ENCODE measurements at regions not wholly inside any gene's neighbourhood (a gene's known extent, or its start where the extent isn't known, plus 50 kb on each side); places are given as distances from the start of the nearest gene placed in this dataset.

DNA sequence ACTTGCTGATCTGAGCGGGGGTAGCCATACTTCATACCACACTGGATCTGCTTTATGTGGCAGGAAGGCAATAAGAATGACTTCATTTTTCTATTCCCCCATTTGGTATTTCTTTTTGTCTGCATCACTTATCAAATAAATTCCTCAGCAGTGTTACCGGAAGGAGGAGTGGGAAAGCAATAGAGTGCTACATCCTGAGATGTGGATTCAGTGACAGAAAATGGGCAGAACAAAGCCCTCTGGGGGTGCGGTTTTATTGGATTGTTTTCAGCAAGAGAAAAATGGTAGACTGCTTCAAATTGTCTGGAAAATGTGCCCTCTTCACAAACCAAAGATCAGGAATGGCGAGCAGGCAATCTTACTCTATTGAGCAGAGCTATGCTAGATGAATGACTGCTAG, 751.9 kb upstream of the NEGR1 start:
- no peaks in the 10 kb centered on the region for H3K36me3 ChIP-seq
- no peak overlapping the region for H3K27ac ChIP-seq
- H3K4me3 ChIP-seq: no peak overlapping the region
- H3K9me3 ChIP-seq: no peaks in the 10 kb centered on the region
- DNase-seq (no peak), ATAC-seq (no peak)
- WGBS, 2 donors: 64 to 69% methylated on average over 4 of the region's 4 CpGs
- intact Hi-C loops (cut with DNase I): no loop called here
- no peaks in the 10 kb centered on the region for H3K27me3 ChIP-seq
- H3K4me1 ChIP-seq: no peaks in the 10 kb centered on the region
- TF ChIP-seq, protein P1, sequence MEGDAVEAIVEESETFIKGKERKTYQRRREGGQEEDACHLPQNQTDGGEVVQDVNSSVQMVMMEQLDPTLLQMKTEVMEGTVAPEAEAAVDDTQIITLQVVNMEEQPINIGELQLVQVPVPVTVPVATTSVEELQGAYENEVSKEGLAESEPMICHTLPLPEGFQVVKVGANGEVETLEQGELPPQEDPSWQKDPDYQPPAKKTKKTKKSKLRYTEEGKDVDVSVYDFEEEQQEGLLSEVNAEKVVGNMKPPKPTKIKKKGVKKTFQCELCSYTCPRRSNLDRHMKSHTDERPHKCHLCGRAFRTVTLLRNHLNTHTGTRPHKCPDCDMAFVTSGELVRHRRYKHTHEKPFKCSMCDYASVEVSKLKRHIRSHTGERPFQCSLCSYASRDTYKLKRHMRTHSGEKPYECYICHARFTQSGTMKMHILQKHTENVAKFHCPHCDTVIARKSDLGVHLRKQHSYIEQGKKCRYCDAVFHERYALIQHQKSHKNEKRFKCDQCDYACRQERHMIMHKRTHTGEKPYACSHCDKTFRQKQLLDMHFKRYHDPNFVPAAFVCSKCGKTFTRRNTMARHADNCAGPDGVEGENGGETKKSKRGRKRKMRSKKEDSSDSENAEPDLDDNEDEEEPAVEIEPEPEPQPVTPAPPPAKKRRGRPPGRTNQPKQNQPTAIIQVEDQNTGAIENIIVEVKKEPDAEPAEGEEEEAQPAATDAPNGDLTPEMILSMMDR (IDR thresholded peaks at IDR 0.05): no peak

DNA sequence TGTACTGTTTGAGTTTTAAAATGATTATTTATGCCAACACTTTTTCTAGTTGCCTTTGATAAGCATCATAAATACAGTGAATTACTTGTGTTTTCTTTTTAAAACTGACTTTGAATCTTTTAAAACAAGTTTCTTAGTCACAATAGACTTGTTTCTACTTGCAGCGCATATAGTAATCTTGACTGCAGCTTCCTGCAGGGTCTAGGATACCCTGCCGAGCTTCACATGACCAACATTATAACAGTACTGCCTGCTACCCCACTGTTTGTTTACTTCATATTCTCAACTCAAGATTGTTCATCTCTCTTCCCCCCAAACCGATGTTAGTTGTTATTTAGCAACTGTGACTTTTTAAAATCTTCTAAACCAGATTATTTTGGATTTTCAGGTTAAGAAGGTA, 751.3 kb upstream of the NEGR1 start:
- Histone ChIP-seq H3K27me3 (no peaks in the 10 kb centered on the region), H3K4me1 (no peaks in the 10 kb centered on the region), H3K36me3 (no peaks in the 10 kb centered on the region), H3K27ac (no peak overlapping the region), H3K4me3 (no peak overlapping the region), H3K9me3 (no peaks in the 10 kb centered on the region)
- TF ChIP-seq, protein P1 (IDR thresholded peaks at IDR 0.05): no peak
- DNase-seq (no peak), ATAC-seq (no peak)
- WGBS, 2 donors: 44 to 45% methylated on average over 3 of the region's 3 CpGs
- intact Hi-C loops (cut with DNase I): no loop called here

DNA sequence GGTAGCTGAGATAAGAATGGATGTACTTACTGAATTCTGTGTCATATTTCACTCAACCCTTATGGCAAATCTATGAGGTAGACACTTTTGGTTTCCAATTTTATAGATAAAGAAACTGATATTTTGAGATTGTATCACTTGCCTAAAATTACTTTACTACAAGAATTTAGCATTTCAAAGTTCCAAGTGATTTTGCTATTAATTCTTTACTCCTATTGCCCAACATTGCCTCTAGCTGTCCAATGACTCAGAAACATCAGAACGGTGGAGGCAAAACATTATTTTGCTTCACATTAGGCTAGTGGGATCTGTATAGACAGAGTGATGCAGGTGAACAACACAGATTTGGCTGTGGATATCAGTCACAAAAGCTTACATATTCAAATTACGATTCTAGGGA, 747.2 kb upstream of the NEGR1 start:
- Histone ChIP-seq H3K9me3 (no peaks in the 10 kb centered on the region), H3K4me3 (no peak overlapping the region), H3K27me3 (no peaks in the 10 kb centered on the region), H3K4me1 (no peaks in the 10 kb centered on the region), H3K36me3 (no peaks in the 10 kb centered on the region), H3K27ac (no peak overlapping the region)
- TF ChIP-seq, protein P1 (IDR thresholded peaks at IDR 0.05): no peak
- DNase-seq: no peak
- 73 to 81% methylated on average over 2 of the region's 2 CpGs for WGBS, 2 donors
- no peak for ATAC-seq
- intact Hi-C loops (cut with DNase I): no loop called here

DNA sequence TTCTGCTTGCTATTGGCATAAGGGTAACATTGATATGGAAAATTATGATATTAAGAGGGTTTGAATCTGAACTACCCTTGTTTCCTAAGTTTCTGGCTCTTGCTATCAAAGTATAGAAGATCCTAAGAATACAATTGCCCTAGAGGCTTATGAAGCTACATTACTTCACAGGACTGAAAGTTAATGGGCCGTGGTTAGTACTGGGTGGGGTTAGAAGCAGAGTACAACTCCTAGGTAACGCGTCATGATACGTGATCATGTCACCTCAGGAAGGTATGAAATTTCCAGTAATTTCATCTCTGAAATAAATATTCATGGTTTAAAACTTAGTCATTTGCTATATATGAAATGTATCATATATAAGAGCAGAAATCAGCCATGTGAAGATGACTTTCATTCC, 743.8 kb upstream of the NEGR1 start:
- Histone ChIP-seq H3K27ac (no peak overlapping the region), H3K4me3 (no peak overlapping the region), H3K27me3 (no peaks in the 10 kb centered on the region), H3K4me1 (no peaks in the 10 kb centered on the region), H3K9me3 (no peaks in the 10 kb centered on the region), H3K36me3 (no peaks in the 10 kb centered on the region)
- no peak for ATAC-seq
- 69 to 73% methylated on average over 4 of the region's 4 CpGs for WGBS, 2 donors
- intact Hi-C loops (cut with DNase I): no loop called here
- TF ChIP-seq, protein P1 (IDR thresholded peaks at IDR 0.05): no peak
- DNase-seq: no peak

DNA sequence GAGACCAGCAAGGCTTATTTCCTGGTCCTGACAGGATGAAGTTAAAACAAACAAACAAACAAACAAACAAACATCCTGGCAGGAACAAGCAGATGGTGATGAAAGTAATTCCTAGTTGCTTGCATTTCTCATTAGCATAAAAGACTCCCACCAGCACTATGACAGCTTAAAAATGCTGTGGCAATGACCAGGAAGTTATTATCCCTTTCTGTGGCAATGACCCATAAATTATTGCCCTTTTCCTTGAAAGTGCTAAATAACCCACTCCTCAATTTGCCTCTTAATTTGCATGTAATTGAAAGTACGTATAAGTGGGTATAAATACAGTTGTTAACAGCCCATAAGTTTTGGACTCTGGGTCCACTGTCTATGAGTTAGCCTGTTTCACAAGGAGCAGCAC, 727.6 kb upstream of the NEGR1 start:
- H3K4me3 ChIP-seq: no peak overlapping the region
- no peaks in the 10 kb centered on the region for H3K27me3 ChIP-seq
- 53 to 70% methylated on average over 1 of the region's 1 CpG for WGBS, 2 donors
- peaks cover 0 to 14% (median 0%) of the 10 kb centered on the region in 11 donors for H3K9me3 ChIP-seq
- intact Hi-C loops (cut with DNase I): no loop called here
- H3K4me1 ChIP-seq: no peaks in the 10 kb centered on the region
- no peak for DNase-seq
- no peak overlapping the region for H3K27ac ChIP-seq
- no peak for ATAC-seq
- TF ChIP-seq, protein P1 (IDR thresholded peaks at IDR 0.05): no peak
- H3K36me3 ChIP-seq: no peaks in the 10 kb centered on the region
